ENCODE measurements at regions not wholly inside any gene's neighbourhood (a gene's known extent, or its start where the extent isn't known, plus 50 kb on each side); places are given as distances from the start of the nearest gene placed in this dataset.

- H3K36me3 ChIP-seq (ENCODE audit: control insufficient read depth, low read length) = no peaks in the 10 kb centered on the region
- H3K27ac ChIP-seq (ENCODE audit: low read depth, low read length) = no peak overlapping the region
- no peak for TF ChIP-seq EZH2phosphoT487 (IDR thresholded peaks at IDR 0.05; ENCODE audit: borderline replicate concordance, low read length)
- peak; percentile 65 for TF ChIP-seq CTCF (IDR thresholded peaks at IDR 0.05; ENCODE audit: low read depth, low read length, poor library complexity, severe bottlenecking)
- no peaks in the 10 kb centered on the region for H4K20me1 ChIP-seq (ENCODE audit: control insufficient read depth, insufficient read depth, low read depth, low read length)
- no peak overlapping the region for H3K4me2 ChIP-seq (ENCODE audit: low read length)
- no peaks in the 10 kb centered on the region for H3K4me1 ChIP-seq (ENCODE audit: control insufficient read depth, low read length)
- H3K79me2 ChIP-seq (ENCODE audit: control insufficient read depth, low read length) = no peaks in the 10 kb centered on the region
- no peaks in the 10 kb centered on the region for H3K9me3 ChIP-seq (ENCODE audit: control insufficient read depth, insufficient read depth, low read length)
- H3K27me3 ChIP-seq (ENCODE audit: control insufficient read depth, low read length) = no peaks in the 10 kb centered on the region
- H3F3A ChIP-seq (ENCODE audit: control insufficient read depth, insufficient read depth) = no peaks in the 10 kb centered on the region
- no peaks in the 10 kb centered on the region for H3K9me2 ChIP-seq (replicated peaks; ENCODE audit: control insufficient read depth, low read length)
- H3K4me3 ChIP-seq (ENCODE audit: low read length) = no peak overlapping the region
These were observed 158.4 kb downstream of the KLHL28 start for GRCh38 chr14:44803239-44803905.

GRCh38 chr14:44798386-44799242, 163.1 kb downstream of the KLHL28 start:
- H3K36me3 ChIP-seq (ENCODE audit: control insufficient read depth, low read length) = no peaks in the 10 kb centered on the region
- H3K27ac ChIP-seq (ENCODE audit: low read depth, low read length) = no peak overlapping the region
- no peaks in the 10 kb centered on the region for H3K9me2 ChIP-seq (replicated peaks; ENCODE audit: control insufficient read depth, low read length)
- H3K27me3 ChIP-seq (ENCODE audit: control insufficient read depth, low read length) = no peaks in the 10 kb centered on the region
- H3K4me1 ChIP-seq (ENCODE audit: control insufficient read depth, low read length) = no peaks in the 10 kb centered on the region
- H3K4me3 ChIP-seq (ENCODE audit: low read length) = no peak overlapping the region
- no peaks in the 10 kb centered on the region for H3K9me3 ChIP-seq (ENCODE audit: control insufficient read depth, insufficient read depth, low read length)
- TF ChIP-seq CTCF (IDR thresholded peaks at IDR 0.05; ENCODE audit: low read depth, low read length, poor library complexity, severe bottlenecking) (no peak), EZH2phosphoT487 (IDR thresholded peaks at IDR 0.05; ENCODE audit: borderline replicate concordance, low read length) (no peak)
- no peaks in the 10 kb centered on the region for H4K20me1 ChIP-seq (ENCODE audit: control insufficient read depth, insufficient read depth, low read depth, low read length)
- no peaks in the 10 kb centered on the region for H3K79me2 ChIP-seq (ENCODE audit: control insufficient read depth, low read length)
- H3K4me2 ChIP-seq (ENCODE audit: low read length) = no peak overlapping the region
- H3F3A ChIP-seq (ENCODE audit: control insufficient read depth, insufficient read depth) = no peaks in the 10 kb centered on the region

- H3K9me3 ChIP-seq (ENCODE audit: control insufficient read depth, insufficient read depth, low read length) = no peaks in the 10 kb centered on the region
- no peaks in the 10 kb centered on the region for H3K4me1 ChIP-seq (ENCODE audit: control insufficient read depth, low read length)
- no peaks in the 10 kb centered on the region for H3F3A ChIP-seq (ENCODE audit: control insufficient read depth, insufficient read depth)
- no peaks in the 10 kb centered on the region for H3K27me3 ChIP-seq (ENCODE audit: control insufficient read depth, low read length)
- no peak overlapping the region for H3K4me3 ChIP-seq (ENCODE audit: low read length)
- no peaks in the 10 kb centered on the region for H3K79me2 ChIP-seq (ENCODE audit: control insufficient read depth, low read length)
- no peaks in the 10 kb centered on the region for H3K36me3 ChIP-seq (ENCODE audit: control insufficient read depth, low read length)
- no peak overlapping the region for H3K4me2 ChIP-seq (ENCODE audit: low read length)
- no peak for TF ChIP-seq CTCF (IDR thresholded peaks at IDR 0.05; ENCODE audit: low read depth, low read length, poor library complexity, severe bottlenecking)
- TF ChIP-seq EZH2phosphoT487 (IDR thresholded peaks at IDR 0.05; ENCODE audit: borderline replicate concordance, low read length) = no peak
- H3K9me2 ChIP-seq (replicated peaks; ENCODE audit: control insufficient read depth, low read length) = no peaks in the 10 kb centered on the region
- H4K20me1 ChIP-seq (ENCODE audit: control insufficient read depth, insufficient read depth, low read depth, low read length) = no peaks in the 10 kb centered on the region
- H3K27ac ChIP-seq (ENCODE audit: low read depth, low read length) = no peak overlapping the region
These were observed 166.0 kb downstream of the KLHL28 start for GRCh38 chr14:44795725-44796124.

Data from DOHH2 (cell line).